H9 (cell line): ENCODE measurements at regions not wholly inside any gene's neighbourhood (a gene's known extent, or its start where the extent isn't known, plus 50 kb on each side); places are given as distances from the start of the nearest gene placed in this dataset.

Experiments
- DNase-seq: peaks from one replicate; pipeline ENCODE4 v3.0.0-alpha.2; 2017
- H2AFZ ChIP-seq: one replicate; pipeline ENCODE4 v1.6.1; 2013; ENCODE audit warnings: mild to moderate bottlenecking, low read length, control low read depth, moderate library complexity
- H2AK5ac ChIP-seq: 2 replicates; pipeline ENCODE4 v1.6.1; 2013; ENCODE audit warnings: low read length, control low read depth, mixed read lengths; ENCODE audit not compliant: insufficient read length
- H2BK120ac ChIP-seq: one replicate; pipeline ENCODE4 v1.6.1; 2013; ENCODE audit warnings: low read depth, mild to moderate bottlenecking, low read length, control low read depth, inconsistent platforms; ENCODE audit not compliant: poor library complexity, severe bottlenecking
- H2BK12ac ChIP-seq: 2 replicates; pipeline ENCODE4 v1.6.1; 2013; ENCODE audit warnings: low read length, control low read depth, mixed read lengths, low read depth; ENCODE audit not compliant: insufficient read length
- H2BK15ac ChIP-seq: 2 replicates; pipeline ENCODE4 v1.6.1; 2013; ENCODE audit warnings: low read depth, low read length, control low read depth
- H2BK20ac ChIP-seq: one replicate; pipeline ENCODE4 v1.6.1; 2013; ENCODE audit warnings: low read depth, mild to moderate bottlenecking, low read length, control low read depth, inconsistent platforms; ENCODE audit not compliant: poor library complexity, severe bottlenecking
- H2BK5ac ChIP-seq: 2 replicates; pipeline ENCODE4 v1.6.1; 2013; ENCODE audit warnings: low read length, control low read depth, mixed read lengths; ENCODE audit not compliant: insufficient read length
- H3K14ac ChIP-seq: 2 replicates; pipeline ENCODE4 v1.6.1; 2013; ENCODE audit warnings: low read length, control low read depth; ENCODE audit not compliant: insufficient read depth
- H3K18ac ChIP-seq: 2 replicates; pipeline ENCODE4 v1.6.1; 2013; ENCODE audit warnings: low read depth, mild to moderate bottlenecking, mixed read lengths, low read length, control low read depth; ENCODE audit not compliant: insufficient read length
- H3K23ac ChIP-seq: 2 replicates; pipeline ENCODE4 v1.6.1; 2013; ENCODE audit warnings: low read length, control low read depth, mixed read lengths, low read depth; ENCODE audit not compliant: insufficient read length
- H3K23me2 ChIP-seq: 2 replicates; pipeline ENCODE4 v1.6.1; 2013; ENCODE audit warnings: low read depth, mild to moderate bottlenecking, mixed read lengths, low read length, control low read depth; ENCODE audit not compliant: insufficient read length, poor library complexity, severe bottlenecking
- H3K27ac ChIP-seq: 2 replicates; pipeline ENCODE4 v1.5.1; 2013; ENCODE audit warnings: low read length, control low read depth, mixed read lengths, low read depth; ENCODE audit not compliant: insufficient read length
- H3K27me3 ChIP-seq: 2 replicates; pipeline ENCODE4 v1.6.1; 2013; ENCODE audit warnings: low read length, control low read depth, inconsistent platforms; ENCODE audit not compliant: insufficient read depth
- H3K4ac ChIP-seq: 2 replicates; pipeline ENCODE4 v1.6.1; 2013; ENCODE audit warnings: low read depth, mild to moderate bottlenecking, control low read depth, inconsistent platforms, low read length, moderate library complexity
- H3K4me1 ChIP-seq: 2 replicates; pipeline ENCODE4 v1.6.1; 2013; ENCODE audit warnings: low read length, control low read depth, inconsistent platforms; ENCODE audit not compliant: insufficient read depth
- H3K4me2 ChIP-seq: 2 replicates; pipeline ENCODE4 v1.6.1; 2013; ENCODE audit warnings: low read length, control low read depth, mixed read lengths; ENCODE audit not compliant: insufficient read length, insufficient read depth
- H3K56ac ChIP-seq: 2 replicates; pipeline ENCODE4 v1.6.1; 2013; ENCODE audit warnings: low read depth, mild to moderate bottlenecking, mixed read lengths, low read length, control low read depth; ENCODE audit not compliant: insufficient read length
- H3K79me1 ChIP-seq: 2 replicates; pipeline ENCODE4 v1.6.1; 2013; ENCODE audit warnings: low read depth, mild to moderate bottlenecking, moderate library complexity, low read length, control low read depth, inconsistent platforms; ENCODE audit not compliant: insufficient read depth, poor library complexity, severe bottlenecking
- H3K79me2 ChIP-seq: 2 replicates; pipeline ENCODE4 v1.6.1; 2013; ENCODE audit warnings: low read length, control low read depth, inconsistent platforms; ENCODE audit not compliant: insufficient read depth
- H3K9ac ChIP-seq: 2 replicates; pipeline ENCODE4 v1.6.1; 2013; ENCODE audit warnings: low read length, control low read depth, mixed read lengths; ENCODE audit not compliant: insufficient read length; ENCODE audit errors: extremely low read depth
- H3K9me3 ChIP-seq: one replicate; pipeline ENCODE4 v1.6.1; 2013; ENCODE audit warnings: low read depth, low read length, inconsistent platforms; ENCODE audit not compliant: control insufficient read depth
- H3T11ph ChIP-seq: one replicate; pipeline ENCODE4 v1.6.1; 2013; ENCODE audit warnings: mild to moderate bottlenecking, low read length, control low read depth, inconsistent platforms
- H4K20me1 ChIP-seq: one replicate; pipeline ENCODE4 v1.6.1; 2013; ENCODE audit not compliant: control insufficient read depth, insufficient read length, insufficient read depth
- H4K5ac ChIP-seq: 2 replicates; pipeline ENCODE4 v1.6.1; 2013; ENCODE audit warnings: low read depth, mild to moderate bottlenecking, mixed read lengths, low read length, control low read depth; ENCODE audit not compliant: insufficient read length
- H4K8ac ChIP-seq: replicated peaks from 2 replicates; pipeline ENCODE4 v1.6.1; 2013; ENCODE audit warnings: low read length, control low read depth, mixed read lengths, low read depth; ENCODE audit not compliant: insufficient read length
- H4K91ac ChIP-seq: 2 replicates; pipeline ENCODE4 v1.6.1; 2013; ENCODE audit warnings: low read depth, mild to moderate bottlenecking, moderate library complexity, mixed read lengths, low read length, control low read depth; ENCODE audit not compliant: insufficient read length
- H3K27ac Mint-ChIP-seq, 3 experiments: 2 replicates in 2 of 3; 3 replicates in 1 of 3; pipeline ENCODE4 v1.8.0; 2020 to 2021; ENCODE audit warnings: mixed read lengths in 3 of 3, mild to moderate bottlenecking in 1 of 3, moderate library complexity in 1 of 3
- H3K27me3 Mint-ChIP-seq: 2 replicates; pipeline ENCODE4 v1.8.0; 2021; ENCODE audit warnings: low read depth, mild to moderate bottlenecking, moderate library complexity, mixed read lengths
- H3K36me3 Mint-ChIP-seq, 3 experiments: 2 replicates in 2 of 3; 3 replicates in 1 of 3; pipeline ENCODE4 v1.8.0; 2020 to 2021; ENCODE audit warnings: low read depth in 3 of 3, mixed read lengths in 3 of 3; ENCODE audit not compliant: insufficient read depth in 1 of 3
- H3K4me1 Mint-ChIP-seq, 2 experiments: 2 replicates each; pipeline ENCODE4 v1.8.0; 2020; ENCODE audit warnings: mixed read lengths in 2 of 2
- H3K4me3 Mint-ChIP-seq, 2 experiments: 2 replicates in 1 of 2; 3 replicates in 1 of 2; pipeline ENCODE4 v1.8.0; 2020 to 2021; ENCODE audit warnings: mild to moderate bottlenecking in 2 of 2, mixed read lengths in 2 of 2, moderate library complexity in 1 of 2
- H3K9me3 Mint-ChIP-seq, 2 experiments: 2 replicates in 1 of 2; 3 replicates in 1 of 2; pipeline ENCODE4 v1.8.0; 2020; ENCODE audit warnings: mild to moderate bottlenecking in 2 of 2, mixed read lengths in 2 of 2, moderate library complexity in 1 of 2
- CTCF ChIP-seq: fragments of 200-600 bp; sonication (generic); conservative IDR thresholded peaks from 3 replicates; pipeline ENCODE4 v1.8.0; 2021; ENCODE audit warnings: antibody characterized with exemption, mild to moderate bottlenecking
- WGBS: extraction: QIAGEN DNeasy Blood & Tissue Kit; methylation state at CpG from one replicate; pipeline ENCODE4 v1.1.7; 2013; ENCODE audit warnings: missing lambda C conversion rate, low lambda C conversion rate, mixed read lengths; ENCODE audit not compliant: insufficient read length; ENCODE audit errors: extremely low coverage; 5-methylcytosine and 5-hydroxymethylcytosine counted together

- no peaks in the 10 kb centered on the region for H3K4me1 Mint-ChIP-seq
- Histone ChIP-seq H2AFZ (no peak overlapping the region), H3K27me3 (no peaks in the 10 kb centered on the region), H4K8ac (no peak overlapping the region), H3K4ac (no peak overlapping the region), H2BK120ac (no peak overlapping the region), H3K4me1 (no peaks in the 10 kb centered on the region), H2BK5ac (no peak overlapping the region), H3K4me2 (no peak overlapping the region), H3K14ac (no peak overlapping the region), H3K27ac (no peak overlapping the region), H4K91ac (no peak overlapping the region), H3K56ac (no peak overlapping the region), H3K18ac (no peak overlapping the region), H4K20me1 (no peaks in the 10 kb centered on the region), H3K23ac (no peak overlapping the region), H2BK12ac (no peak overlapping the region), H3K9ac (no peak overlapping the region), H2BK20ac (no peak overlapping the region), H2AK5ac (no peak overlapping the region), H3K79me2 (no peaks in the 10 kb centered on the region), H3K79me1 (no peaks in the 10 kb centered on the region), H3K9me3 (no peaks in the 10 kb centered on the region), H4K5ac (no peak overlapping the region), H3T11ph (no peak overlapping the region), H3K23me2 (no peaks in the 10 kb centered on the region), H2BK15ac (no peak overlapping the region)
- no peaks in the 10 kb centered on the region for H3K36me3 Mint-ChIP-seq
- H3K4me3 Mint-ChIP-seq, result no peak overlapping the region
- H3K27me3 Mint-ChIP-seq, result no peaks in the 10 kb centered on the region
- no peak for TF ChIP-seq CTCF
- DNase-seq, result no peak
- no CpG with 5 or more reads among the region's 1 CpG for WGBS
- no peaks in the 10 kb centered on the region for H3K9me3 Mint-ChIP-seq
- no peak overlapping the region for H3K27ac Mint-ChIP-seq
Measured at GRCh38 chr13:83024232-83024631, 858.0 kb downstream of the SLITRK1 start.
